OCI-LY1 (cell line): ENCODE measurements at regions not wholly inside any gene's neighbourhood (a gene's known extent, or its start where the extent isn't known, plus 50 kb on each side); places are given as distances from the start of the nearest gene placed in this dataset.
A peak's percentile ranks its signal among the peaks of the same experiment; 100 is the strongest.

ENCODE experiments used
- H2AFZ ChIP-seq: fragments of 200-600 bp; sonication (generic), shearing (Covaris generic); 2 replicates; pipeline ENCODE4 v1.6.0; 2014; ENCODE audit warnings: antibody characterized with exemption, mild to moderate bottlenecking, low read length
- H3F3A ChIP-seq: fragments of 200-600 bp; sonication (generic), shearing (Covaris generic); 2 replicates; pipeline ENCODE4 v1.6.0; 2014; ENCODE audit warnings: mild to moderate bottlenecking, antibody characterized with exemption, low read length, moderate library complexity; ENCODE audit not compliant: insufficient read depth
- H3K27ac ChIP-seq: fragments of 200-600 bp; sonication (generic); 2 replicates; pipeline ENCODE4 v1.5.1; 2014; ENCODE audit warnings: low read length, mixed run types, mild to moderate bottlenecking, low read depth; ENCODE audit not compliant: poor library complexity, severe bottlenecking
- H3K27me3 ChIP-seq: fragments of 200-600 bp; sonication (generic); 2 replicates; pipeline ENCODE4 v1.6.0; 2014; ENCODE audit warnings: antibody characterized with exemption, mild to moderate bottlenecking, low read length, moderate library complexity; ENCODE audit not compliant: insufficient read depth
- H3K36me3 ChIP-seq: fragments of 200-600 bp; sonication (generic); 2 replicates; pipeline ENCODE4 v1.6.1; 2014; ENCODE audit warnings: mild to moderate bottlenecking, antibody characterized with exemption, low read length, moderate library complexity, mixed read lengths; ENCODE audit not compliant: insufficient read depth
- H3K4me1 ChIP-seq: fragments of 200-600 bp; sonication (generic); 2 replicates; pipeline ENCODE4 v1.5.1; 2014; ENCODE audit warnings: mild to moderate bottlenecking, low read length, moderate library complexity; ENCODE audit not compliant: insufficient read depth, severe bottlenecking
- H3K4me2 ChIP-seq: fragments of 200-600 bp; sonication (generic), shearing (Covaris generic); 2 replicates; pipeline ENCODE4 v1.6.1; 2014; ENCODE audit warnings: low read length
- H3K4me3 ChIP-seq: fragments of 200-600 bp; sonication (generic); 2 replicates; pipeline ENCODE4 v1.5.1; 2014; ENCODE audit warnings: low read length, low read depth, mild to moderate bottlenecking, mixed read lengths; ENCODE audit not compliant: poor library complexity, severe bottlenecking
- H3K79me2 ChIP-seq: fragments of 200-600 bp; shearing (Covaris generic); 2 replicates; pipeline ENCODE4 v1.6.1; 2016; ENCODE audit warnings: mixed run types, low read length, mixed read lengths; ENCODE audit not compliant: insufficient read depth
- H3K9ac ChIP-seq: fragments of 200-600 bp; sonication (generic), shearing (Covaris generic); 2 replicates; pipeline ENCODE4 v1.6.1; 2014; ENCODE audit warnings: mild to moderate bottlenecking, low read length, mixed read lengths
- H3K9me2 ChIP-seq: fragments of 200-600 bp; sonication (generic), shearing (Covaris generic); 2 replicates; pipeline ENCODE4 v1.6.1; 2014; ENCODE audit warnings: low read depth, mild to moderate bottlenecking, low read length, mixed read lengths
- H3K9me3 ChIP-seq: fragments of 200-600 bp; shearing (Covaris generic); 2 replicates; pipeline ENCODE4 v1.6.1; 2014; ENCODE audit warnings: low read length, mixed read lengths
- H4K20me1 ChIP-seq: fragments of 200-600 bp; sonication (generic), shearing (Covaris generic); 2 replicates; pipeline ENCODE4 v1.6.0; 2016; ENCODE audit warnings: mild to moderate bottlenecking, low read length; ENCODE audit not compliant: insufficient read depth
- CTCF ChIP-seq: fragments of 200-600 bp; sonication (generic), shearing (Covaris generic); IDR thresholded peaks from 2 replicates; pipeline ENCODE4 v1.5.1; 2017; ENCODE audit warnings: mild to moderate bottlenecking, antibody characterized with exemption, low read length, moderate library complexity, mixed read lengths
- EZH2 ChIP-seq: fragments of 200-600 bp; sonication (generic), shearing (Covaris generic); IDR thresholded peaks from 2 replicates; pipeline ENCODE4 v1.8.0; 2017; ENCODE audit warnings: borderline replicate concordance, mixed run types, mild to moderate bottlenecking, antibody characterized with exemption, low read length, moderate library complexity, mixed read lengths

DNA sequence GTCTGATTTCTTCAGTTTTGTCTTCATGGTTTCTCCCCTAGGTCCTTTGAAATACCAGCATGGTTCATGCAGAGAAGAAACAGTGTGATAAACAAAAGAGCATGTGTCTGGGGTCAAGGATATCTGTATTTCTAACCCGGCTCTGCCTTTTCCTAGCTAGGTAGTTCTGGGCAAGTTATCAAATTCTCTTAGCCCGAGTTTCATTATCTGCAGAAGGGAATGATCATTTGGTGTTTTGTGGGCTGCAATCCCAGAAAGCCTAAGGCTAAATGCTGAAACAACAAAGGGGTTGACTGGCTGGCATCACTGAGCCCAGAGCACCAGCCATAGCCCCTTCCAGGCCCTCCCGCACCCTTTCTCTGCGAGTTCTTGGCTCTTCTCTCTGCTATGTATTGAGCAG is 51.7 kb upstream of the DAPL1 start:
- H3K4me1 ChIP-seq: no peaks in the 10 kb centered on the region
- TF ChIP-seq CTCF (no peak), EZH2 (no peak)
- H3K27me3 ChIP-seq: no peaks in the 10 kb centered on the region
- no peak overlapping the region for H3K27ac ChIP-seq
- no peaks in the 10 kb centered on the region for H3K79me2 ChIP-seq
- no peak overlapping the region for H3K4me2 ChIP-seq
- H3K36me3 ChIP-seq: no peaks in the 10 kb centered on the region
- H2AFZ ChIP-seq: no peak overlapping the region
- no peak overlapping the region for H3K9ac ChIP-seq
- H3K9me3 ChIP-seq: no peaks in the 10 kb centered on the region
- H4K20me1 ChIP-seq: no peaks in the 10 kb centered on the region
- no peaks in the 10 kb centered on the region for H3K9me2 ChIP-seq
- H3F3A ChIP-seq: no peaks in the 10 kb centered on the region
- no peak overlapping the region for H3K4me3 ChIP-seq

GRCh38 chr2:158743879-158744278 is 51.2 kb upstream of the DAPL1 start:
- no peaks in the 10 kb centered on the region for H3K27me3 ChIP-seq
- no peak overlapping the region for H2AFZ ChIP-seq
- no peaks in the 10 kb centered on the region for H3K79me2 ChIP-seq
- H3K9me2 ChIP-seq: no peaks in the 10 kb centered on the region
- H3F3A ChIP-seq: no peaks in the 10 kb centered on the region
- no peak overlapping the region for H3K27ac ChIP-seq
- H3K4me1 ChIP-seq: no peaks in the 10 kb centered on the region
- no peaks in the 10 kb centered on the region for H3K9me3 ChIP-seq
- H3K36me3 ChIP-seq: no peaks in the 10 kb centered on the region
- H4K20me1 ChIP-seq: no peaks in the 10 kb centered on the region
- H3K4me3 ChIP-seq: no peak overlapping the region
- H3K4me2 ChIP-seq: no peak overlapping the region
- no peak overlapping the region for H3K9ac ChIP-seq
- TF ChIP-seq EZH2: no peak
- TF ChIP-seq CTCF: no peak

DNA sequence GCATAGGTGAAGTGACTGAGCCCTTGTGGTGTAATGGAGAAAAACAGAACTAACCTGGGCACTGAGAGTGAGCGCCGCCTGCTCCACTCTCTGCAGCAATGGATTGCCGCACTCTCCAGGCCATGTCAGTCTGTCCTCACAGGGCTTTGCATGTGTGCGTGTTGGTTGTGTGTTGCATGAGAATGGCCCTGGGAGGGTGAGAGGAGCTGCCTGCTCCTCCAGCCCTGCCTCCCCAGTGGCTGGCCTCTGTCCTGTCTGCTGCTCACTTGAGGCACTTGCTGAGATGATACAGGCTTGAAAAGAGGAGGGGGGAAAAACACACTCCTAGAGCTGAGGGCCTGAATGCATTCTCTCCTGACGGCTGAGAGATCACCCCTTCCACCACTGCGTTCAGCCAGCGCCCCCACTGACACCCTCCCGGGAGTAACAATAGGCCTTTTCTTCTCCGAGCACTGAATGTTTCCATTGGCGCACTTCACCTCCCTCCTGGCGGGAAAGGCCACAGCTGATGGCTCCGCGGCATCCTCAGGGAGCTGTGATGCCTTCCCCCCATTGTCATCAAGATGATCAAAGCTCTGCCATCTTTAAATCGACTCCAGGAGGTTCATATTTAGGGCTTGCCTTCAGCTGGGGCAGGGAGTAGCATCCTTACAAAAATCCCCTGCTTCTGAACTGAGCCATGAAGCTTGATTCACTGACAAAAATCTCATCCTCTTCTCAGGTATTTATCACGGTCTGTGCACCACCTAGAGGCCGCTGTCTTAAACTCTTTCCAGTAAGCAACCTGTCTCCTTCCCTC is 49.9 kb upstream of the DAPL1 start:
- H3K9me3 ChIP-seq: no peaks in the 10 kb centered on the region
- no peaks in the 10 kb centered on the region for H3F3A ChIP-seq
- H3K9me2 ChIP-seq: no peaks in the 10 kb centered on the region
- H3K4me1 ChIP-seq: no peaks in the 10 kb centered on the region
- H2AFZ ChIP-seq: no peak overlapping the region
- no peaks in the 10 kb centered on the region for H3K27me3 ChIP-seq
- no peak for TF ChIP-seq EZH2
- TF ChIP-seq CTCF: peak; percentile 63
- H4K20me1 ChIP-seq: no peaks in the 10 kb centered on the region
- no peaks in the 10 kb centered on the region for H3K36me3 ChIP-seq
- no peak overlapping the region for H3K9ac ChIP-seq
- H3K4me3 ChIP-seq: no peak overlapping the region
- no peak overlapping the region for H3K27ac ChIP-seq
- H3K79me2 ChIP-seq: no peaks in the 10 kb centered on the region
- no peak overlapping the region for H3K4me2 ChIP-seq
